NCI-H510A (cell line): ENCODE measurements at regions not wholly inside any gene's neighbourhood (a gene's known extent, or its start where the extent isn't known, plus 50 kb on each side); places are given as distances from the start of the nearest gene placed in this dataset.

Source experiments
- DNase-seq: peaks from one replicate; lab custom pipeline; 2025; lab: John Stamatoyannopoulos, UW

GRCh38 chr10:75294518-75294865 is 58.7 kb upstream of the COMTD1 start:
- no peak for DNase-seq

GRCh38 chr10:75294031-75294437 is 58.3 kb upstream of the COMTD1 start:
- no peak for DNase-seq

- DNase-seq = no peak
These were observed 57.7 kb upstream of the COMTD1 start for GRCh38 chr10:75293446-75293820.

- no peak for DNase-seq
These were observed 57.2 kb upstream of the COMTD1 start for GRCh38 chr10:75292794-75293445.

- DNase-seq = no peak
These were observed 56.0 kb upstream of the COMTD1 start for GRCh38 chr10:75291805-75292204.

GRCh38 chr10:75288140-75288711 is 52.5 kb upstream of the COMTD1 start:
- DNase-seq = no peak

GRCh38 chr10:75287697-75288096 is 51.9 kb upstream of the COMTD1 start:
- no peak for DNase-seq

GRCh38 chr10:75286901-75287300 is 51.1 kb upstream of the COMTD1 start:
- no peak for DNase-seq
